HCT116 (cell line): ENCODE measurements at regions not wholly inside any gene's neighbourhood (a gene's known extent, or its start where the extent isn't known, plus 50 kb on each side); places are given as distances from the start of the nearest gene placed in this dataset.

Experiments used
- CTCF ChIP-seq, 3 experiments: fragments of 200-600 bp in 1 of 3; sonication (generic) in 1 of 3; IDR thresholded peaks in 2 of 3; conservative IDR thresholded peaks in 1 of 3; 2 replicates each; pipeline ENCODE4 v1.5.1; 2012 to 2017; ENCODE audit warnings: low read depth in 2 of 3, low read length in 2 of 3, antibody characterized with exemption in 1 of 3, borderline replicate concordance in 1 of 3, control low read depth in 1 of 3, mild to moderate bottlenecking in 1 of 3, mixed read lengths in 1 of 3, mixed run types in 1 of 3, moderate library complexity in 1 of 3; ENCODE audit not compliant: insufficient read depth in 1 of 3
- EZH2 ChIP-seq: fragments of 200-600 bp; sonication (generic); IDR thresholded peaks from 2 replicates; pipeline ENCODE4 v1.6.1; 2017; ENCODE audit warnings: antibody characterized with exemption, mixed run types
- EZH2phosphoT487 ChIP-seq: fragments of 200-600 bp; IDR thresholded peaks from 2 replicates; pipeline ENCODE4 v1.6.1; 2018; ENCODE audit warnings: antibody characterized with exemption, borderline replicate concordance
- POLR2AphosphoS5 ChIP-seq: IDR thresholded peaks from 2 replicates; pipeline ENCODE4 v1.6.1; 2011; ENCODE audit warnings: mild to moderate bottlenecking, low read depth, low read length, moderate library complexity
- YY1 ChIP-seq: IDR thresholded peaks from 2 replicates; pipeline ENCODE4 v1.6.1; 2011; ENCODE audit warnings: low read length, low read depth, moderate library complexity, mild to moderate bottlenecking; ENCODE audit not compliant: insufficient replicate concordance; ENCODE audit errors: extremely low read depth
- TF ChIP-seq, protein P1 (sequence below): IDR thresholded peaks from 2 replicates; pipeline ENCODE4 v1.6.1; 2011; ENCODE audit warnings: mild to moderate bottlenecking, low read length, moderate library complexity; ENCODE audit not compliant: insufficient replicate concordance; ENCODE audit errors: extremely low read depth

GRCh38 chr3:5411786-5412185 lies 224.3 kb downstream of the EDEM1 start:
- TF ChIP-seq POLR2AphosphoS5 (no peak), CTCF (IDR thresholded peaks at IDR 0.05 in 2 of 3, conservative IDR thresholded peaks at IDR 0.05 in 1 of 3; ENCODE audit: borderline replicate concordance in 1 of 3, insufficient read depth in 1 of 3, low read depth in 2 of 3, low read length in 2 of 3) (no peak), EZH2phosphoT487 (no peak), EZH2 (no peak), YY1 (no peak)
- TF ChIP-seq, protein P1, sequence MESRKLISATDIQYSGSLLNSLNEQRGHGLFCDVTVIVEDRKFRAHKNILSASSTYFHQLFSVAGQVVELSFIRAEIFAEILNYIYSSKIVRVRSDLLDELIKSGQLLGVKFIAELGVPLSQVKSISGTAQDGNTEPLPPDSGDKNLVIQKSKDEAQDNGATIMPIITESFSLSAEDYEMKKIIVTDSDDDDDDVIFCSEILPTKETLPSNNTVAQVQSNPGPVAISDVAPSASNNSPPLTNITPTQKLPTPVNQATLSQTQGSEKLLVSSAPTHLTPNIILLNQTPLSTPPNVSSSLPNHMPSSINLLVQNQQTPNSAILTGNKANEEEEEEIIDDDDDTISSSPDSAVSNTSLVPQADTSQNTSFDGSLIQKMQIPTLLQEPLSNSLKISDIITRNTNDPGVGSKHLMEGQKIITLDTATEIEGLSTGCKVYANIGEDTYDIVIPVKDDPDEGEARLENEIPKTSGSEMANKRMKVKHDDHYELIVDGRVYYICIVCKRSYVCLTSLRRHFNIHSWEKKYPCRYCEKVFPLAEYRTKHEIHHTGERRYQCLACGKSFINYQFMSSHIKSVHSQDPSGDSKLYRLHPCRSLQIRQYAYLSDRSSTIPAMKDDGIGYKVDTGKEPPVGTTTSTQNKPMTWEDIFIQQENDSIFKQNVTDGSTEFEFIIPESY, result no peak
